H9 (cell line): ENCODE measurements at regions not wholly inside any gene's neighbourhood (a gene's known extent, or its start where the extent isn't known, plus 50 kb on each side); places are given as distances from the start of the nearest gene placed in this dataset.

Experiments
- DNase-seq: peaks from one replicate; pipeline ENCODE4 v3.0.0-alpha.2; 2017
- H2AFZ ChIP-seq: one replicate; pipeline ENCODE4 v1.6.1; 2013; ENCODE audit warnings: mild to moderate bottlenecking, low read length, control low read depth, moderate library complexity
- H2AK5ac ChIP-seq: 2 replicates; pipeline ENCODE4 v1.6.1; 2013; ENCODE audit warnings: low read length, control low read depth, mixed read lengths; ENCODE audit not compliant: insufficient read length
- H2BK120ac ChIP-seq: one replicate; pipeline ENCODE4 v1.6.1; 2013; ENCODE audit warnings: low read depth, mild to moderate bottlenecking, low read length, control low read depth, inconsistent platforms; ENCODE audit not compliant: poor library complexity, severe bottlenecking
- H2BK12ac ChIP-seq: 2 replicates; pipeline ENCODE4 v1.6.1; 2013; ENCODE audit warnings: low read length, control low read depth, mixed read lengths, low read depth; ENCODE audit not compliant: insufficient read length
- H2BK15ac ChIP-seq: 2 replicates; pipeline ENCODE4 v1.6.1; 2013; ENCODE audit warnings: low read depth, low read length, control low read depth
- H2BK20ac ChIP-seq: one replicate; pipeline ENCODE4 v1.6.1; 2013; ENCODE audit warnings: low read depth, mild to moderate bottlenecking, low read length, control low read depth, inconsistent platforms; ENCODE audit not compliant: poor library complexity, severe bottlenecking
- H2BK5ac ChIP-seq: 2 replicates; pipeline ENCODE4 v1.6.1; 2013; ENCODE audit warnings: low read length, control low read depth, mixed read lengths; ENCODE audit not compliant: insufficient read length
- H3K14ac ChIP-seq: 2 replicates; pipeline ENCODE4 v1.6.1; 2013; ENCODE audit warnings: low read length, control low read depth; ENCODE audit not compliant: insufficient read depth
- H3K18ac ChIP-seq: 2 replicates; pipeline ENCODE4 v1.6.1; 2013; ENCODE audit warnings: low read depth, mild to moderate bottlenecking, mixed read lengths, low read length, control low read depth; ENCODE audit not compliant: insufficient read length
- H3K23ac ChIP-seq: 2 replicates; pipeline ENCODE4 v1.6.1; 2013; ENCODE audit warnings: low read length, control low read depth, mixed read lengths, low read depth; ENCODE audit not compliant: insufficient read length
- H3K23me2 ChIP-seq: 2 replicates; pipeline ENCODE4 v1.6.1; 2013; ENCODE audit warnings: low read depth, mild to moderate bottlenecking, mixed read lengths, low read length, control low read depth; ENCODE audit not compliant: insufficient read length, poor library complexity, severe bottlenecking
- H3K27ac ChIP-seq: 2 replicates; pipeline ENCODE4 v1.5.1; 2013; ENCODE audit warnings: low read length, control low read depth, mixed read lengths, low read depth; ENCODE audit not compliant: insufficient read length
- H3K27me3 ChIP-seq: 2 replicates; pipeline ENCODE4 v1.6.1; 2013; ENCODE audit warnings: low read length, control low read depth, inconsistent platforms; ENCODE audit not compliant: insufficient read depth
- H3K4ac ChIP-seq: 2 replicates; pipeline ENCODE4 v1.6.1; 2013; ENCODE audit warnings: low read depth, mild to moderate bottlenecking, control low read depth, inconsistent platforms, low read length, moderate library complexity
- H3K4me1 ChIP-seq: 2 replicates; pipeline ENCODE4 v1.6.1; 2013; ENCODE audit warnings: low read length, control low read depth, inconsistent platforms; ENCODE audit not compliant: insufficient read depth
- H3K4me2 ChIP-seq: 2 replicates; pipeline ENCODE4 v1.6.1; 2013; ENCODE audit warnings: low read length, control low read depth, mixed read lengths; ENCODE audit not compliant: insufficient read length, insufficient read depth
- H3K56ac ChIP-seq: 2 replicates; pipeline ENCODE4 v1.6.1; 2013; ENCODE audit warnings: low read depth, mild to moderate bottlenecking, mixed read lengths, low read length, control low read depth; ENCODE audit not compliant: insufficient read length
- H3K79me1 ChIP-seq: 2 replicates; pipeline ENCODE4 v1.6.1; 2013; ENCODE audit warnings: low read depth, mild to moderate bottlenecking, moderate library complexity, low read length, control low read depth, inconsistent platforms; ENCODE audit not compliant: insufficient read depth, poor library complexity, severe bottlenecking
- H3K79me2 ChIP-seq: 2 replicates; pipeline ENCODE4 v1.6.1; 2013; ENCODE audit warnings: low read length, control low read depth, inconsistent platforms; ENCODE audit not compliant: insufficient read depth
- H3K9ac ChIP-seq: 2 replicates; pipeline ENCODE4 v1.6.1; 2013; ENCODE audit warnings: low read length, control low read depth, mixed read lengths; ENCODE audit not compliant: insufficient read length; ENCODE audit errors: extremely low read depth
- H3K9me3 ChIP-seq: one replicate; pipeline ENCODE4 v1.6.1; 2013; ENCODE audit warnings: low read depth, low read length, inconsistent platforms; ENCODE audit not compliant: control insufficient read depth
- H3T11ph ChIP-seq: one replicate; pipeline ENCODE4 v1.6.1; 2013; ENCODE audit warnings: mild to moderate bottlenecking, low read length, control low read depth, inconsistent platforms
- H4K20me1 ChIP-seq: one replicate; pipeline ENCODE4 v1.6.1; 2013; ENCODE audit not compliant: control insufficient read depth, insufficient read length, insufficient read depth
- H4K5ac ChIP-seq: 2 replicates; pipeline ENCODE4 v1.6.1; 2013; ENCODE audit warnings: low read depth, mild to moderate bottlenecking, mixed read lengths, low read length, control low read depth; ENCODE audit not compliant: insufficient read length
- H4K8ac ChIP-seq: replicated peaks from 2 replicates; pipeline ENCODE4 v1.6.1; 2013; ENCODE audit warnings: low read length, control low read depth, mixed read lengths, low read depth; ENCODE audit not compliant: insufficient read length
- H4K91ac ChIP-seq: 2 replicates; pipeline ENCODE4 v1.6.1; 2013; ENCODE audit warnings: low read depth, mild to moderate bottlenecking, moderate library complexity, mixed read lengths, low read length, control low read depth; ENCODE audit not compliant: insufficient read length
- H3K27ac Mint-ChIP-seq, 3 experiments: 2 replicates in 2 of 3; 3 replicates in 1 of 3; pipeline ENCODE4 v1.8.0; 2020 to 2021; ENCODE audit warnings: mixed read lengths in 3 of 3, mild to moderate bottlenecking in 1 of 3, moderate library complexity in 1 of 3
- H3K27me3 Mint-ChIP-seq: 2 replicates; pipeline ENCODE4 v1.8.0; 2021; ENCODE audit warnings: low read depth, mild to moderate bottlenecking, moderate library complexity, mixed read lengths
- H3K36me3 Mint-ChIP-seq, 3 experiments: 2 replicates in 2 of 3; 3 replicates in 1 of 3; pipeline ENCODE4 v1.8.0; 2020 to 2021; ENCODE audit warnings: low read depth in 3 of 3, mixed read lengths in 3 of 3; ENCODE audit not compliant: insufficient read depth in 1 of 3
- H3K4me1 Mint-ChIP-seq, 2 experiments: 2 replicates each; pipeline ENCODE4 v1.8.0; 2020; ENCODE audit warnings: mixed read lengths in 2 of 2
- H3K4me3 Mint-ChIP-seq, 2 experiments: 2 replicates in 1 of 2; 3 replicates in 1 of 2; pipeline ENCODE4 v1.8.0; 2020 to 2021; ENCODE audit warnings: mild to moderate bottlenecking in 2 of 2, mixed read lengths in 2 of 2, moderate library complexity in 1 of 2
- H3K9me3 Mint-ChIP-seq, 2 experiments: 2 replicates in 1 of 2; 3 replicates in 1 of 2; pipeline ENCODE4 v1.8.0; 2020; ENCODE audit warnings: mild to moderate bottlenecking in 2 of 2, mixed read lengths in 2 of 2, moderate library complexity in 1 of 2
- WGBS: extraction: QIAGEN DNeasy Blood & Tissue Kit; methylation state at CpG from one replicate; pipeline ENCODE4 v1.1.7; 2013; ENCODE audit warnings: missing lambda C conversion rate, low lambda C conversion rate, mixed read lengths; ENCODE audit not compliant: insufficient read length; ENCODE audit errors: extremely low coverage; 5-methylcytosine and 5-hydroxymethylcytosine counted together
- TF ChIP-seq, protein P1 (sequence below): fragments of 200-600 bp; sonication (generic); conservative IDR thresholded peaks from 3 replicates; pipeline ENCODE4 v1.8.0; 2021; ENCODE audit warnings: antibody characterized with exemption, mild to moderate bottlenecking

DNA sequence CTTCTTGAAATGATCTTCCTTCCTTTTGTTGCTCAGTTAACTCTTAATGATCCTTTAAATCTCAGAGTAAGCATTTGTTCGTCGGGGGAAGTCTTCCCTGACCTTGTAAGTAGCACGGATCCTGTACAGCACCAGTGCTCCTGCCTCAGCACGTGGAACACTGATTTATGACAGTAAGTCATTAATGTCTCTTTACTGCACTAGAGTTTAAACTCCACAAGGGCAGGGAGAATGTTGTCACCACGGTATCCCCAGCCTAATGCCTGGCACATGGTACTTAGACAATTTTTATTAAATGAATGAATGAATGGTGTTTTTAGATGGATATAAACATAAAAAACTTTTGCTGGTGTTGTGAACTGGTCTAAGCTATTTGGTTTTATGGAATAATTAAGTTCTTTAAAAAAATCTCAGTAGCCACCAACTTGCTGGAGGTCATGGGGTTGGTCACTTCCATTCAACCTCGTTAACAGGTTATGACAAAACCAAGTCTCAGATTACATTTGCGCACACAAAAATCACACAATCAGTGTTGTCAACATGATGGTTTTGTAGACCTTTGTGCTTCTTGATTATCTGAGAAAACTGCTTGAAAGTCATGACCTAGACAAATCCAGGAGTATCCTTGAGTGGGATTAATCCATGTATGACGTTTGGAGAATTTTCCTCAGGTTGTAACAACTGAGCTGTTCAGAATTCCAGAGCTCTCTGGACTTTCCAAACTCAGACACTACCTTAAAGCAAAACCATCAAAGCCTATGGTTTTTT lies 326.9 kb downstream of the DUSP10 start:
- no peaks in the 10 kb centered on the region for H3K27me3 ChIP-seq
- H2BK15ac ChIP-seq = no peak overlapping the region
- no peak overlapping the region for H2AFZ ChIP-seq
- peaks cover 7% of the 10 kb centered on the region in 2 experiments for H3K4me1 Mint-ChIP-seq
- no peak overlapping the region for H3K27ac Mint-ChIP-seq
- H3K9me3 ChIP-seq = no peaks in the 10 kb centered on the region
- no CpG with 5 or more reads among the region's 8 CpGs for WGBS
- no peaks in the 10 kb centered on the region for H4K20me1 ChIP-seq
- no peak overlapping the region for H3K4ac ChIP-seq
- no peak overlapping the region for H3K27ac ChIP-seq
- H4K91ac ChIP-seq = no peak overlapping the region
- H2BK5ac ChIP-seq = no peak overlapping the region
- H3K4me1 ChIP-seq = no peaks in the 10 kb centered on the region; the same call in 1 of the 2 replicates
- no peak overlapping the region for H2BK12ac ChIP-seq
- no peak overlapping the region for H3K56ac ChIP-seq
- H2BK120ac ChIP-seq = no peak overlapping the region
- no peaks in the 10 kb centered on the region for H3K36me3 Mint-ChIP-seq
- H3K4me2 ChIP-seq = no peak overlapping the region
- no peaks in the 10 kb centered on the region for H3K23me2 ChIP-seq
- no peak overlapping the region for H3K18ac ChIP-seq
- no peak overlapping the region for H3K23ac ChIP-seq
- TF ChIP-seq, protein P1, sequence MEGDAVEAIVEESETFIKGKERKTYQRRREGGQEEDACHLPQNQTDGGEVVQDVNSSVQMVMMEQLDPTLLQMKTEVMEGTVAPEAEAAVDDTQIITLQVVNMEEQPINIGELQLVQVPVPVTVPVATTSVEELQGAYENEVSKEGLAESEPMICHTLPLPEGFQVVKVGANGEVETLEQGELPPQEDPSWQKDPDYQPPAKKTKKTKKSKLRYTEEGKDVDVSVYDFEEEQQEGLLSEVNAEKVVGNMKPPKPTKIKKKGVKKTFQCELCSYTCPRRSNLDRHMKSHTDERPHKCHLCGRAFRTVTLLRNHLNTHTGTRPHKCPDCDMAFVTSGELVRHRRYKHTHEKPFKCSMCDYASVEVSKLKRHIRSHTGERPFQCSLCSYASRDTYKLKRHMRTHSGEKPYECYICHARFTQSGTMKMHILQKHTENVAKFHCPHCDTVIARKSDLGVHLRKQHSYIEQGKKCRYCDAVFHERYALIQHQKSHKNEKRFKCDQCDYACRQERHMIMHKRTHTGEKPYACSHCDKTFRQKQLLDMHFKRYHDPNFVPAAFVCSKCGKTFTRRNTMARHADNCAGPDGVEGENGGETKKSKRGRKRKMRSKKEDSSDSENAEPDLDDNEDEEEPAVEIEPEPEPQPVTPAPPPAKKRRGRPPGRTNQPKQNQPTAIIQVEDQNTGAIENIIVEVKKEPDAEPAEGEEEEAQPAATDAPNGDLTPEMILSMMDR = no peak
- no peak overlapping the region for H3K9ac ChIP-seq
- no peak overlapping the region for H4K5ac ChIP-seq
- H3K79me2 ChIP-seq = no peaks in the 10 kb centered on the region
- H2BK20ac ChIP-seq = no peak overlapping the region
- no peaks in the 10 kb centered on the region for H3K9me3 Mint-ChIP-seq
- H4K8ac ChIP-seq = no peak overlapping the region
- no peak overlapping the region for H2AK5ac ChIP-seq
- DNase-seq = no peak
- no peaks in the 10 kb centered on the region for H3K79me1 ChIP-seq
- H3K27me3 Mint-ChIP-seq = no peaks in the 10 kb centered on the region; the same call in 1 of the 2 replicates
- H3K4me3 Mint-ChIP-seq = no peak overlapping the region
- H3K14ac ChIP-seq = no peak overlapping the region
- H3T11ph ChIP-seq = no peak overlapping the region
